Adrenal gland (tissue), 9 donors: ENCODE measurements at regions not wholly inside any gene's neighbourhood (a gene's known extent, or its start where the extent isn't known, plus 50 kb on each side); places are given as distances from the start of the nearest gene placed in this dataset.

Experiments used
- DNase-seq, 7 donors: peaks; one replicate each; pipeline ENCODE4 v3.0.0-alpha.2; 2019 to 2020
- H3K27ac ChIP-seq, 5 donors: fragments of 200-600 bp; sonication (generic) in 4 of 5; 1 replicate in 3 of 5; 2 replicates in 2 of 5; pipeline versions ENCODE4 v1.5.1 to v1.8.0; 2016 to 2020; ENCODE audit warnings: mild to moderate bottlenecking in 1 of 5
- H3K27me3 ChIP-seq: fragments of 200-600 bp; 2 replicates; pipeline ENCODE4 v1.8.0; 2021
- H3K36me3 ChIP-seq, 2 donors: fragments of 200-600 bp; replicated peaks in 1 of 2; 1 replicate in 1 of 2; 2 replicates in 1 of 2; pipeline versions ENCODE4 v1.5.1 to v1.8.0; 2018 to 2022
- H3K4me1 ChIP-seq, 2 donors: fragments of 200-600 bp; replicated peaks in 1 of 2; 1 replicate in 1 of 2; 2 replicates in 1 of 2; pipeline versions ENCODE4 v1.5.1 to v1.8.0; 2018 to 2021
- H3K4me3 ChIP-seq, 4 donors: fragments of 200-600 bp; sonication (generic) in 3 of 4; one replicate each; pipeline ENCODE4 v1.5.1; 2016 to 2018
- H3K9me3 ChIP-seq, 3 donors: fragments of 200-600 bp; sonication (generic) in 1 of 3; replicated peaks in 1 of 3; 1 replicate in 2 of 3; 2 replicates in 1 of 3; pipeline versions ENCODE4 v1.5.1 to v1.8.0; 2016 to 2021
- POLR2A ChIP-seq, 2 donors: fragments of 450-650 bp; IDR thresholded peaks; one replicate each; pipeline ENCODE4 v1.6.1; 2017; ENCODE audit warnings: antibody characterized with exemption in 2 of 2, mild to moderate bottlenecking in 2 of 2, moderate library complexity in 1 of 2
- WGBS, 4 donors: extraction: QIAGEN DNeasy Blood & Tissue Kit in 2 of 4; methylation state at CpG; one replicate each; pipeline versions ENCODE4 v1.1.5 to v1.1.7; 2013 to 2017; 5-methylcytosine and 5-hydroxymethylcytosine counted together
- intact Hi-C, 2 donors: fragments of 100-400 bp; cut with DNase I; formaldehyde crosslinking; loops; one replicate each; pipeline versions ENCODE4 v1.14.1 to v1.15.0; 2022 to 2023
- TF ChIP-seq, protein P1 (sequence below), 6 experiments: fragments of 450-650 bp in 4 of 6; fragments of 200-600 bp in 2 of 6; sonication (generic) in 1 of 6; IDR thresholded peaks; 1 replicate in 5 of 6; 2 replicates in 1 of 6; pipeline versions ENCODE4 v1.5.1 to v1.8.0; 2016 to 2021; ENCODE audit warnings: antibody characterized with exemption in 6 of 6, mild to moderate bottlenecking in 2 of 6, moderate library complexity in 1 of 6
- donor health status: healthy with polysubstance abuse.
- donor health status: Bipolar disorder and iron deficiency.
- donor health status: DM: yes; HTN: yes; CAD: no.
- donor health status: DM: no; HTN: no; CAD: no.
- donor health status: DM: no; HTN: no; CAD: no.

DNA sequence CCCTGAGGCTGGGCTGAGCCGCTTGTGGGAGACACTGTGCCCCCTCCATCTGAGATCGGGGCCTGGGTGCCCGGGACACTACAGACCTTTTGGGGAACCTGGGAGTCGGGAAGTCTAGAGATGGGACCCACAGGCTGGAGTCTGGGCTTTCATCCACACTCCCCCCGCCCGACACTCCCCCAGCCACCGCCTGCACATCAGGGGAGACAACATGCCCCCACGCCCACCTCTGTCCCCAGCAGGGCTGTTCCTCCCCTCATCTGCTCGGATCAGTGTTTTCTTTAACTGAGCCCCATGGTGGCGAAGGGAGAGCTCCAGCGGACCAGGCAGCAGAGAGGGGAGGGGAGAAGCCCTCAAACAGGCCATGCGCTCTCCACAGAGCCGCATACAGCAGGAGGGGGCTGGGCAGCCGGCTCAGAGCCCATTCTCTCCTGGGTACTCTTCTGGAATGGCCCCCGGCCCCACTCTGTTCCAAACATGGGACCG is 174.7 kb downstream of the IGLL1 start:
- H3K4me1 ChIP-seq, result no peaks in the 10 kb centered on the region
- DNase-seq, result no peak
- H3K27ac ChIP-seq, result no peak overlapping the region
- no peaks in the 10 kb centered on the region for H3K36me3 ChIP-seq
- no peak overlapping the region for H3K4me3 ChIP-seq
- H3K9me3 ChIP-seq, result no peaks in the 10 kb centered on the region
- intact Hi-C loops, result loop anchor here in 1 of 2 donors (10.0 kb wide), 1 partner anchor 129 kb away; no protein-coding TSS in a partner anchor
- TF ChIP-seq, protein P1, sequence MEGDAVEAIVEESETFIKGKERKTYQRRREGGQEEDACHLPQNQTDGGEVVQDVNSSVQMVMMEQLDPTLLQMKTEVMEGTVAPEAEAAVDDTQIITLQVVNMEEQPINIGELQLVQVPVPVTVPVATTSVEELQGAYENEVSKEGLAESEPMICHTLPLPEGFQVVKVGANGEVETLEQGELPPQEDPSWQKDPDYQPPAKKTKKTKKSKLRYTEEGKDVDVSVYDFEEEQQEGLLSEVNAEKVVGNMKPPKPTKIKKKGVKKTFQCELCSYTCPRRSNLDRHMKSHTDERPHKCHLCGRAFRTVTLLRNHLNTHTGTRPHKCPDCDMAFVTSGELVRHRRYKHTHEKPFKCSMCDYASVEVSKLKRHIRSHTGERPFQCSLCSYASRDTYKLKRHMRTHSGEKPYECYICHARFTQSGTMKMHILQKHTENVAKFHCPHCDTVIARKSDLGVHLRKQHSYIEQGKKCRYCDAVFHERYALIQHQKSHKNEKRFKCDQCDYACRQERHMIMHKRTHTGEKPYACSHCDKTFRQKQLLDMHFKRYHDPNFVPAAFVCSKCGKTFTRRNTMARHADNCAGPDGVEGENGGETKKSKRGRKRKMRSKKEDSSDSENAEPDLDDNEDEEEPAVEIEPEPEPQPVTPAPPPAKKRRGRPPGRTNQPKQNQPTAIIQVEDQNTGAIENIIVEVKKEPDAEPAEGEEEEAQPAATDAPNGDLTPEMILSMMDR (IDR thresholded peaks at IDR 0.05), result no peak
- TF ChIP-seq POLR2A (IDR thresholded peaks at IDR 0.05), result no peak
- WGBS, 4 donors, result 70 to 94% (median 74%) methylated on average over 2 to 16 of the region's 16 CpGs
- no peaks in the 10 kb centered on the region for H3K27me3 ChIP-seq

DNA sequence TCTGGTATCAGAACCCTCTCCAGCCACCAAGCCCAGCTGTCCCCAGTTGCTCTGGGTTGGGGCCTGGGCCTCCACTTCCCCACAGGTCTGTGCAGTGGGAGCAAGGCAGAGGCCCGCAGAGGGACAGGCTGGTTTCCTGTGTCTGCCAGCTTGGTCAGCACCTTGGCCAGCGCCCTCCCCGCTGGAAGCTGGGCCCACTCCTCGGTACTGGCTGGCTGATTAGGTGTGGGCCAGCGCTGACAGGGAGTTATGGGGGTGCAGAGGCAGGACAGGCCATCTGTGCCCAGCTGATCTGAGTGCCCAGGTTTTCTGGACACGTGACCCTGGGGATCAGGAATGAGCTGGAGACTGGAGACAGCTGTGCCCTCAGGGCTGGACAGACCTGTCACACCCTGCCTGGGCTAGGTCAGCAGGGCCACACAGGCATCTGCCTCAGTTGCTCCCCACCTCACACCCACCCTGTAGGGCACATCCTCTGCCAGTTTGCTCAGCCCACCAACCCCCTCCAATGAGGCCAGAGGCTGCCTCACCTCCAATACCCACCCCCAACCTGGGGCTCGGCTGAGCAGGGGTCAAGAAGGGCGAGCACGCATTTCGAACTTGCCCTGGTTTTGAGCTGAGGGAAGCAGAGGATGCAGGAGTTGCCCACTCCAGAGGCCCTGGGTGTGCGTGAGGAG is 175.3 kb downstream of the IGLL1 start:
- Histone ChIP-seq H3K36me3 (no peaks in the 10 kb centered on the region), H3K27ac (no peak overlapping the region), H3K4me3 (no peak overlapping the region), H3K27me3 (no peaks in the 10 kb centered on the region), H3K4me1 (no peaks in the 10 kb centered on the region), H3K9me3 (no peaks in the 10 kb centered on the region)
- TF ChIP-seq POLR2A (IDR thresholded peaks at IDR 0.05), result no peak
- TF ChIP-seq, protein P1 (IDR thresholded peaks at IDR 0.05), result no peak
- peak in 2 of 7 donors; percentile 62 to 69 for DNase-seq
- intact Hi-C loops, result loop anchor here in 1 of 2 donors (10.0 kb wide), 1 partner anchor 130 kb away; no protein-coding TSS in a partner anchor
- 52 to 87% (median 65%) methylated on average over 5 to 11 of the region's 11 CpGs for WGBS, 4 donors

- intact Hi-C loops, result loop anchor here in 1 of 2 donors (10.0 kb wide), 1 partner anchor 131 kb away; no protein-coding TSS in a partner anchor
These were observed 176.1 kb downstream of the IGLL1 start for GRCh38 chr22:23403720-23404688.

More at GRCh38 chr22:23403720-23404688, 176.1 kb downstream of the IGLL1 start:
- H3K4me1 ChIP-seq, result no peaks in the 10 kb centered on the region
- H3K9me3 ChIP-seq, result no peaks in the 10 kb centered on the region
- no peak overlapping the region for H3K27ac ChIP-seq
- no peaks in the 10 kb centered on the region for H3K27me3 ChIP-seq
- no peak for TF ChIP-seq POLR2A (IDR thresholded peaks at IDR 0.05)
- TF ChIP-seq, protein P1 (IDR thresholded peaks at IDR 0.05), result no peak
- peak in 2 of 7 donors; percentile 22 to 37 for DNase-seq
- H3K4me3 ChIP-seq, result no peak overlapping the region
- WGBS, 4 donors, result 77 to 92% (median 87%) methylated on average over 1 to 13 of the region's 13 CpGs
- no peaks in the 10 kb centered on the region for H3K36me3 ChIP-seq
